HG03135 (cell line): ENCODE measurements at regions not wholly inside any gene's neighbourhood (a gene's known extent, or its start where the extent isn't known, plus 50 kb on each side); places are given as distances from the start of the nearest gene placed in this dataset.

Experiments used
- ATAC-seq: cut with Tn5 transposase; IDR thresholded peaks from one replicate; pipeline ENCODE4 v1.9.1; 2021; ENCODE audit warnings: mild to moderate bottlenecking, moderate library complexity; ENCODE audit not compliant: unreplicated experiment

DNA sequence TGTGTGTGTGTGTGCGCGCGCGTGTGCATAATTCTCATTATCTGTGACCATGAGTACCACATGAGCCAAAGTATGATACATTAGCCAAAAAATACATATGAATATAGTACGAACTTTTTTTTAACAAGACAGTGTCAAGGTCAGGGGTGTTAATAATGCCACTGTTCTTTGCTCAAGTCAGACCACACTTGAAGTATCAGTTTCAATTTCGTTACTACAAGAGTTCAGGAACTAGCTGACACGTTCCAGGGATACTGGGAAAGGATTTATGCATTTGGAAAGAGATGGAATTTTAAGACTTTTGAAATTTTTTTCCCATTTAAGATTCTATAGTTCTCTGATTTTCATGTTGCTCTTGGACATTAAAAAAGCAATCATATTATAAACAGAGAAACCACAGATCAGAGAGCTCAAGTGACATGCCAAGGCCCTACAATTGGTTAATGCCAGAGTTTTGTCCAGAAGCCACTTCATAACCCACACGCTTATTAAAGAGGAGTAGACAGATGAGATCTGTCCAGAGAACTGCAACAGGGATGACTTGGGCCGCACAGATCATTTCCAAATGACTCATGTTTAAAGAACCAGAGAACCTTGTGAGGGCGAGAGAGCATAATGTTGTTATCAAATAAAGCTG lies 718.8 kb upstream of the SGCG start:
- ATAC-seq = no peak

DNA sequence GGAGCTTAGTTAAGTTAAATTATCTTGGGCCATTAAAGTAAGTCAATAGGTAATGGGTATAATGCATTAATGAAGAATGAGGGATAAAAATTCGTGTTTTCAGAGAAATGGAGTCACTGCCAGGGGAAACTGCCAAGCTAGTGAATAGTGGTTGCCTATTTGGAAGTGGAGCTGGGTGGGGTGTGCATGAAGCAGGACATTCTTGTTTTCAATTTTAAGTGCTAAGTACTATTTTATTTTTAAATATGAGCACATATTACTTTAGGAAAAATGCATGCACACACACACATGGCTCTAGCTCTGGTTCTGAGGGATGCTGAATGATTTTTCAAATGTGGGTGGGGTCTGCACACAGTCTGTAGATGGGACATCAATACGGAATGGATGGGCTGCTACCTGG lies 717.7 kb upstream of the SGCG start:
- ATAC-seq = no peak

DNA sequence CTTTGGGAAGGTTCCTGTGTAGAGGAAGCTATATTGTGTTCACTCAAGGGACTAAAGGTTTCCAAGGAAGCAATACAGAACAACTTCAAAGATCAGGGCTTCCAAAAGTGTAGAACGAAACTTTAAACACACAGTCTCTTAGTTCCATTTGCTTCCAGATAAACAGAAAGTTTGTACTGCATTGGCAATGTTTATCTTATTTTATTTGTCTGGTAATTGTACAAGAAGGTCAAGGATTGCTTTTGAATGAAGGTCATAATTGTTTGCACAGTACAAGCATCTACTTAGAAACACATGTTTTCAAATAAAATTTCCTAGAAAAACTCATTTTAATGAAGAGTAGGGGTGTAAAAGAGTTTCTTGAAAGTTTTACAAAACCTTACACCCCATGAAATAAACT lies 712.7 kb upstream of the SGCG start:
- no peak for ATAC-seq

DNA sequence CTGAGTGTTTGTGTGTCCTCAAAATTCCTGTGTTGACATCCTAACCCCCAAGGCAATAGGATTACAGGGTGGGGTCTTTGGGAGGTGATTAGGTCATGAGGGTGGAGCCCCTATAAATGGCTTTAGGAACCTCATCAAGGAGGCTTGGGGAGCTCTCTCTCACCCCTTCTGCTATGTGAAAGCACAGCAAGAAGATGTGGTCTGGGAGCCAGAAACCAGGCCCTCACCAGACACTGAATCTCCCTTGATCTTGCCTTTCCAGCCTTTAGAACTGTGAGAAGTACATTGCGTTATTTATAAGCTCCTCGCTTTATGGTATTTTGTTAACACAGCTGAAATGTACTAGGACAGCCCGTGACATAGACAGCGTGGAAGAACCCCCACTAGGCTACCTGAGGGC lies 712.0 kb upstream of the SGCG start:
- no peak for ATAC-seq

DNA sequence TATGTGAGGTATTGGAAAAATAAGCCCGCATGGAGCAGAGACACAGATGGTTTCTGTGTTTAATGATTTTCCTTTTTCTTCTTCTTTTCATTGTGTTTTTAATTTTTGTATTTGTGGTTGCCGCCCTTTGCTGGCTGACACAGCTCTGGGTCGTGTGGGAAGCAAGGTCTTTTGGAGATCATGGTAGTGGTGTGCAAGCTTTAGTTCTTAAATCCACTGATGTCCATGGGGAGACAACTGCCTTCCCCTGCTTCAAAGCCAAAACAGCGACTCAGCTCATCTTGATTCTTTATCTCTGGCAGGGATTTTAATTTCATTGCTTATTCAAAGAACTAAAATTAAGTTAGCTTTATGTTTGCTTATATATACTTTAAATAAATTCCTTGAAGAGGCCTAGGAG lies 711.3 kb upstream of the SGCG start:
- ATAC-seq = no peak

DNA sequence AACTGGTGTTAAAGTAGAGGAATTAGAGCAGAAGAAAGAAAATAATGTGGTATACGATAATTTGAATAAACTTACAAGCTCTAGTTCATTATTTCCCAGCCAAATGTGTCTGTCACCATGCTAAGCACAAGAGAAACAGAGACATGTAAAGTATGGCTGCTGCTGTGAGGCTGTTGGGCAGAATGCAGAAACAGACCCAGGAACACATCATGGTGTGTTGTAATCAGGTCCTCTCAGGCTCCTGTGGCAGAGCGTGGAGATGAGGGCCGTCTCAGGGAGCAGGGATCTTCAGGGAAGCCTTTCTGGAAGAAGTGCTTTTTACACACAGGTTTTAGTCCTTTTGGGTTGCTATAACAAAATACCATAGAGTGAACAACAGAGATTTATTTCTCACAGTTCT lies 710.7 kb upstream of the SGCG start:
- ATAC-seq = no peak

DNA sequence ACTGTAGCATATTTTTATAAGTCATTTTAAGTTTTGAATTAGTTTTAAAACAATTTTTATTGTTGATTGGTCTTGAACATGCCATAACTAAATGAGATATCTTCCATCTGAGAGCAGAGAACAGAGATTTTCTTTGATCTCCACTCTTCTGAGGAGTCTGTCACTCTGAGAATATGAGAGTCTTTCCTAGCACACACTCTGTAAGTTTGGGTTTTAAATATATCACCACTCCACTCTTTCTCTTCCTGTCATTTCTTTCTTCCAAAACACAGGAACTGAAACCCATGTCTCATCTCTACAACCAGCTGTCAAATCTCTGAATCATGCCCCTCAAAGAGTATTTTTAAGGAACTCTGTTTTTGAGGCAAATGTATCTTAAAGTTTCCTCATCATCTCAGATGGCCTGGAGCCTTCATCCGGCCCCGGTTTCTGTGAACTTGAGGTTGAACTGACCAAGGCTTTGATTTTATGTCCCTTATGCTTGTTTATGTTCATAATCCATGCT lies 698.2 kb upstream of the SGCG start:
- ATAC-seq = no peak

DNA sequence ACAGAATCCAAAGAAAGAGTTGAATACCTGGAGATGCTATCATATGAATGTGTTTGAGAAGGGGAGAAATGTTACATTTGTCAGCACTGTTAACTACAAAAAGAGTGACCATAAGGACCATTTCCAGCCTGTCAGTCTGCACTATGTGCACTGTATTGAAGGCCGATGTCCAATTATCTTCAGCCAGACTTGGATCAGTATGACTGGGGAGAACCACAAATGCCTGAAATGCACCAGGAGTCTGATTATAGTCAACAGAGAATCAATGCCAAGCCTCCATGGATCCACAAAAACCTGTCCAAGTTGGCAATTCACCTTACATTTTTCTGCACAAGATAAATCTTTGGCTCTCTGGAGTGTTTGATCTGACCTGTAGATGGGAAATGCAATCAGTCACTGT lies 697.5 kb upstream of the SGCG start:
- ATAC-seq = no peak

DNA sequence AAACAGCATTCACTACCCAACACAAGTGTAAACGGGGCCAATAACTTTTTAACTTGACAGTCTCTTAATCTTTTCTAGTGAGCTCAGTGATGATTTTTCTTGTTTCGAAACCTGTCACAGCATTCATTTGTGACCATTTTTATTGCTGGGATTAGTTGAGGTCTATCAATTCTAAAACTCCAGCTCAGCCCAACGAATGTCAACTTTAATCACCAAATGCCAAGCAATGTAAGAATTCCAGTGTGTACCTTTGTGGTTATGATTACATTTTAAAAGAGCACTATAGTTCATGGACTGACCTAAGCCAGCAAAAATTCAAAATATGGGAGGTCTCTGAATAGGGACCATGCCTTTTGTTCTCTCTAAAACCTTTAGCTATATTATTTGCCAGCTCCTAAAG lies 694.3 kb upstream of the SGCG start:
- no peak for ATAC-seq

DNA sequence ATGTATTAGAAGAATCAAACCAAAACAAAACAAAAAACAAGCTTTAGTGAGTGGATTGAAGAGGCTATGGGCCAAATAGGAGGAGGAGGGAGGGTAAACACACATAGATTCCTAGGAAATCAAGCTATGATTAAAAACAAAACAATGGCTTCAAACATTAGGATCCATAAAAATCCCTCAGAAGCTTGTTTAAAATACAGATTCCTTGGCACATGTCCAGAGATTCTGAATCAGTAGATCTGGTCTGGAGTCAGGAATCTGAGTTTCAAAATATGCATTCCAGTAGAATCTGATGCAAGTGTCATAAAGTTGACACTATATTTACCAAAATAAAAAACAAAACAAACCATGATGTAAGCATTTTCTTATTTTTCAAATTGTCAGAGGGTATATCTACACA lies 692.8 kb upstream of the SGCG start:
- ATAC-seq = no peak

DNA sequence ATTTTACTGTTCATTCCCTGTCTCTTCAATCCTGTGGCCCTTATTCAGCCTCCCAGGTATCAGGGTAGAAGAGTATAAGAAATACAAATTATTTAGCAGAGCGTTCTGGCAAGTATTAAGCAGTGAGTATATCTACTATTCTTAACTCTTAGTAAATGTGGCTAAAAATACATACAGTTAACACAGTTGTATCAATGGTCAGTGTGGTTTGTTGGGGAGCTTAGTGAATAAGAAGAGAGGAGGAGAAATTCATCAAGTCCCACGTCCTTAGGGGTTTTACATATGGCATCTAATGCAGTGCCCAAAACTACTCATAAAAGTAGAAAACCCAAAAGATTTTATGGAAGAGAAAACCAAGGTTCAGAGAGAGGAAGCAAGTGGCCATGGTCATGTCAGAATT lies 691.0 kb upstream of the SGCG start:
- ATAC-seq = no peak

DNA sequence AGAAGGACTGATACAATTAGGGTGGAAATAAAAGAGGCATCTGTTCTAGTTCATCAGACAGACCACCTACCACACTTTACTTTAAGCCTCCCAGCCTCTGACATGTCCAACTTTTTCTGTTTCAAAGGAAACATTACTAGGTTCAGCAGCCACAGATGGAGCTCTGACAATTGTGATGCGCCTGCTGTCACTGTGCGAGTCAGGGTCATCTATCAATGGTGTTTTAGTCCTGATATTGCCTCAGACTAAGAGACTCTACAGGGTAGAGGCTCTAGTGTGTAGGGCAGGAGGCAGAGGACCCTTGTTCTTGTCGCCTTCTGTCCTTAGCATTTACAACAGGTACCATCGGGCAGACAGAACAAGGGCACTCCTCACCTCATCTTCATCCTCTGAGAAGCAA lies 685.0 kb upstream of the SGCG start:
- no peak for ATAC-seq

DNA sequence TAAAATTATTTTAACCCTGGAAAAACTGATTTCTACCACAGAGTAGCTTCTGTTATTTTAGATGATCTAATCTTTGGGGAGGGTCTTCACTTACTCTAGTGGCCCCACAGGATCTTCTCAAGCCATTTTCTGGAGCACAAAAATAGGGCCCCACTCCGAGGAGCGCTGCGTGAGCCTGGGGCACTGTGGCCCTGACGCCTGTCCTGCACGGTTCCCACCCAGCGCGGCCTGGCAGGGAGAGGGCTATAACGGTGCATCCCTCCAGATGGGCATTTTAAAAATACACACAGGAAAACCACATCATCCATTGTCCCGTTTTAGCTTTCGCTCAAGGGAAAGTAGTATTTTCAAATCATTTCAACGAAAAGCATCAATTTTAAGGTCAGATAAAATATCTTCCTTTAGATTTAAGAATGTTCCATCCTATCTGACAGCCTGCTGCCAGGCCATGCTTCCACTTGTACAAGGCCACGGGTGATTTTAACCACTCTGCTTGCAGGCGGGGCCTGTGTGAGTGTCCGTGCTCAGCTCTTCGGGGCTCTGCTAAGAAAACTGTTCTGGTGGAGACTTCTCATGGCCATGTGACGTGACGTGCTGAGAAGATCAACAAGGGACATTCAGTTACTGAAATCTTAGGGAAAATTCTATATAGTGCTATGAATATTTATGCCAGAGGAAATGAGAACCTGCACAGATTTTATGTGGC lies 683.8 kb upstream of the SGCG start:
- no peak for ATAC-seq

DNA sequence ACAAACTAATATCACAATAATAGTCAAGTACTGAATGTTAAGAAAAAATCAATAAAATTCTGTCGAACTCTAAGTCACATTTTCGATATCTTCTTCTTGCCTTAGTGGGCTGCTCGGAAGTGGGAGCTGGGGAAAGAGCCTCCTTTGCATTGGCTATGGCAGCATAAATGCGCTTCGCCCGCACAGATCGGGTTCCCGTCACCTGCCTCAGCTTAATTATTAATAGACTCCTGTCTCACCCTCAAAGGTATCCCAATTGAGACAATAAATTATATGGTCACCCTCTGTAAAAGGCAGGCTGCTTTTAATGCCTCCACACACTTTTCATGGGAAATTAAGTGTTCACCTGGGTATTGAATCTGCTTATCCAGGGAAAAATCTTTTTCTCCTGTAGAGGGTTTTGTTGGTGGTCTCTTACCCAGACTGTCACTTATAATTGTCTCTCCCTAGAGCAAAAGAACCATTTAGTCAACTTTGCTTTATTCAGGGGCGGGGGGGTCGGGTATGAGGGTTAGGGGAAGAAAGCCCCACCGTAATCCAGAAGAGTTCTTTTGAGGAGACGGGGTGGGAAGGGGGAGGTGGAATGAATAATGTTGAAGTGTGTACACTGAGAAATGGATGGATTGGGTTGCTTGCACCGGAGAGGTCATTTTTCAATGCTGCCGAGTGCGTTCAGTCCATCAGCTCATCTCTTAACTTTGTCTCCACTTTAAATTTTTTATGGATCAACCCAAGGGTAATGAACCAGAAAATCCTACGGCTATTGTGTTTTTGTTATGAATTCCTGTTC lies 682.6 kb upstream of the SGCG start:
- ATAC-seq = no peak

DNA sequence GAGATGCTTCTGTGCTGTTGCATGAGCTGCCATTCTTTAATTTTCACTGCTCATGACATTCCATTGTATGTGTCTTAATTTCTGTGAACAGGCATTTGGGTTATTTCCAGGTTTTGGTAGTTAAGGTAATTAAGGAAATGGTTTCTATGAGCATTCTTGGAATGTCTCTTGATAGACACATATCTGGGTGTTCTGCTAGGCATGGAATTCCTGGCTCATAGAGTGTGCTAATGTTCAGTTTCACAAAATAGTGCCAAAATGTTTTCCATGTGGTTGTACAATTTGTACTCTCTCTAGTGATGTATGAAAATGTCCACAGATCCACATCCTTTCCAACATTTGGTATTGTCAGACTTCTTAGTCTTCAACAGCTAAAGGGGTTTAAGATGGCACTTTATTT lies 680.9 kb upstream of the SGCG start:
- no peak for ATAC-seq

DNA sequence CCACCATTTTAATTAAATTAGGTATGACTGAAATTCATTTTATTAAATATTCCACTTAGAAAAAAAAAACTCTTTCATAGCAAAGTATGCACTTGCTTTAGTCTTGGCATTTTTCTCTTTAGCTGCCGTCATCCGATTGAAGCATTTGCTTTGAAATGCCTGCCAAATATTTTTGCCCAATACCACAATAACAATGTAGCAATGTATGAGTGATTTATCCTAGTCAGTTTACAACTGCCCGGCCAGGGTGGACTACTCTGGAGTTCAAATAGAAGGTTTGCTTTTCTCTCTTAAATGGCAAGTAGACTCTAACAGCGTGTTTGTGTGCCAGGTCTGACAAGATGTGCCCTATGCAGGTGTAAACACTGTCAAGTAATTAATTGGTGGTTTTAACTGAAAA lies 675.3 kb upstream of the SGCG start:
- ATAC-seq = no peak

DNA sequence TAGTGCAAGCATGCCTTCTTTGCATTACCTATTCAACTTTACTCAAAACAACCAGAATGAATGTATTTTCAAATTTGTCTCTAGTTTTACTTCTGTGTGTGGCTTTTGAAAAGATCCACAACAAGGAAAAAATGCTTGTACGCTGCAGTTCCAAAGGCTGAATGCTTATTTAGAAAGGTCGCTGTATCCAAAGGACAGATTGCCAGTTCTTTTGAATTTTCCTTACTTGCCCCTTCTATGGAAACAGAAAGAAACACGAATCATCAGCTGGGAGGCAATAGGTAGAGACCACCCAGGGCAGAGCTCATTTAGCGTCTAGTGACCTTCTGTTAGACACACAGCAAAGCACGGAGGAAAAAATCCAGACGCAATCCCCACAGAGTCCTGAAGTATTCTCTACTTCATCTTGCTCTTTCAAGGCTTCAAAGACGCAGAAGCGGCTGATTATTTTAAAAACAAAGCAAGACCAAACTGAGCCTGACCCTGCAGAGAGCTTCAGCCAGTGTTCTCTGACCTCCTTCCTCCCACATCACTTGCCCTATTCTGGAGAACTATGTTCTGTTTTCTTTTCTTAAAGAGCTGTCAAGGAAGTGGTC lies 674.6 kb upstream of the SGCG start:
- no peak for ATAC-seq

DNA sequence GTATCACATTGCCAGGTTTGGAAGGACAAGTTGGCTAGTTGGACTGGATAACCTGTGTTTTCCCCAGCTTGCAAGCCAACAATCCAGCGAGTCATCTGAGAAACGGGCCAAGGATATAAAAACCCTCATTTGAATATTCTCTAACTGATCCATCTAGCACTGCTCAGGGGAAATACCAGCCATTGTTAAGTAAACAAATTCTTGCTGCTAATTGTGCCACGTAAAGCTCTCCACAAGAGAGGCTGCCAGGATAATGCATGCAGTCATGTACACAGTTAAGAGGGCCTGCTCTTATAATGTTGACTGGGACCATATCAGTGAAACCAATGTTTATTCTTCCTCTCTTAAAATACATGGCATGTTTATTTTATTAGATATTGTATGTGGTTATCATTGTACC lies 663.2 kb upstream of the SGCG start:
- no peak for ATAC-seq

DNA sequence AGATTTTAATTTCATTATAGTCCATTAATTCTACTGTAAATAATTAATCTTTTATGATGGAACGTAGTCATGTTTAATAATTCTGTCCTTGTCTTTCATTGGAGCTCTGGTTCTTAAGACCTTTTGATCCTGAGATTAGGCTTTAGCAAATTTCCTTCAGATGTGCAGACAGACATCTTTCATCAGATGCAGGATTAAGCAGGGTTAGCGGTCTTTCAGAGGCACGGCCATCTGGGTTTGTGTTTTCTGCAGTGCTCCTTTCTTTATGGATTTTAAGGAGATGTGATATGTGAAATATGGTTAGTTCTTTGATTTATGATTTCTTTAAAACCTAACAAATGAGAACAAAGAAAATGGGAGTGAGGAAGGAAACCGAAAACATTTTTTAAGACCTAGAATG lies 643.9 kb upstream of the SGCG start:
- no peak for ATAC-seq

DNA sequence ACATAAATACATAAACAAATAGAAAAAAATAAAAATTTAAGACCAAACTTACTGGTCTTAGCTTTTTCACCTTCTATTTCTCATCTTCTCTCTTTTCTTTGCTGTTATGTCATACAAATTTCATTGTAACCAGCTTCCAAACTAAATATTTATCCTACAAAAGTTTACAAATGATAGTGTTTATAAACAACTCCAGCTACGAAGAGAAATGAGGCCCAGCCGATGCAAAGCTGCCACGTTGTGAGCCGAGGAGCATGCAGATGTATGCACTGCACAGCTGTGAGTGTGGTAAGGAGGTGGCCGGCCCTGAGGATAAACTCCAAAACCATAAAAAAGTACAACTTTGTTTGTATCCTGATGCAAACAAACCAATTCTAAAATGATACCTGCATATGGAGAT lies 642.4 kb upstream of the SGCG start:
- no peak for ATAC-seq

DNA sequence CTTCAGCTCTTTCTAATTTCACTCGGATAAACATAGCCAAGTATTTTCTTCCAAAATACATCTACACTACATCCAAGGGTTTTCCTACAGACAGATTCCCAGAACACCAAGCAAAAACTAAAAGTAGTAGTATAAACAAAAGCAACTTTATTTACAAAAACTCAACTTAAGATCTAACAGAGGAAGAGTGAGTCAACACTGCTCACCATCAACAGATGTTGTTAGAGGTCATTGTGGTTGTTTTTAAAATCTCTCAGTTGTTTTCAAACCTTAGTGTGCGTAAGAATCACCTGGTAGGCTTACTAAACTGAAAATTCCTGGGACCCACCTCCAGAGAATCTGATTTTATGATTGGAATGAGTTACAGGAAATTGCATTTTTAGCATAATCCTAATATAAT lies 631.7 kb upstream of the SGCG start:
- ATAC-seq = no peak

DNA sequence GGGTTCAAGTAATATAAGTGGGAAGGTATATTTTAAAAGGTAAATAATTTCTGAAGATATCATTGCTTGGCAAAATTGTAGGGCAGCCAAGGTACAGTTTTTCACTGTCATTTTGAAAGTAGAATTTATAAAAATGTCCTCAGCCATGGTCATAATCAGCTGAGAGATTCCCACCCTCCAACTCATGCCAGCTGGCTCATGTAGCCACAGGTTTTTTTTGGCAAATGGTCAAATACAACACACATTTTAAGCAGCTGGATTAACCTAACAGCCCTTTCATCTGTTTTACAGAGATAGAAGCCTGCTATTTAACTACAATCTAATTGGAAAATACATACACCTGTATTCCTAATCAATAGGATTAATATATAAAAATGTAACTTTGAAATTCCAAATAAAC lies 619.2 kb upstream of the SGCG start:
- no peak for ATAC-seq
